ENCODE measurements at regions not wholly inside any gene's neighbourhood (a gene's known extent, or its start where the extent isn't known, plus 50 kb on each side); places are given as distances from the start of the nearest gene placed in this dataset.

- Histone ChIP-seq H3K4me3 (ENCODE audit: low read depth, low read length) (no peak overlapping the region), H3K36me3 (ENCODE audit: control insufficient read depth, insufficient read depth, low read length) (no peaks in the 10 kb centered on the region), H3K27me3 (ENCODE audit: control insufficient read depth, insufficient read depth, low read length) (no peaks in the 10 kb centered on the region; the same call in 1 of the 2 replicates)
- ChIA-PET POLR2A (no interaction called here), CTCF (no interaction called here)
- no peak for TF ChIP-seq CTCF (IDR thresholded peaks at IDR 0.05; ENCODE audit: insufficient read depth, low read depth, low read length)
- no peak for DNase-seq (ENCODE audit: low read depth)
Measured at GRCh38 chrX:20397587-20397986, 130.9 kb upstream of the RPS6KA3 start.

GRCh38 chrX:20394451-20394850 lies 127.7 kb upstream of the RPS6KA3 start:
- H3K4me3 ChIP-seq (ENCODE audit: low read depth, low read length), result no peak overlapping the region

DNA sequence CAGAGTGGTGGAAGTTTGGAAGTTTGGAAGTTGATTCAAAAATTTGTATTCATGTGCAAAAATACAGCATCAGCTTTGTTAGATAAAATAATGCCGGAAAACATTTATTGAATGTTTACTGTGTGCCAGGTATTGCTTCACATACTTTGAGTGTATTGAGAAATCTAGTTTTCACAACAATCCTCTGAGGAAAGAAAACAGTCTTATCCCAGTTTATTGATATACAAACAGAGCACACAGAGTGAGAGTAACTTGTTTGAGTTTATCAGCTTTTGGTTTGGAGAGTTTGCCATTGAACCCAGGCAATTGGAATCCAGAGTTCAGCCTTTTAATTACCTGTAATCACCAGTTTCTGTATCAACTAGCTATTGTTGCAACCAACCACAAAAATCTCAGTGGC lies 127.2 kb upstream of the RPS6KA3 start:
- no peak for DNase-seq (ENCODE audit: low read depth)
- CTCF ChIA-PET, result no interaction called here

More at GRCh38 chrX:20394451-20394850, 127.7 kb upstream of the RPS6KA3 start:
- DNase-seq (ENCODE audit: low read depth), result no peak
- Histone ChIP-seq H3K36me3 (ENCODE audit: control insufficient read depth, insufficient read depth, low read length) (no peaks in the 10 kb centered on the region), H3K27me3 (ENCODE audit: control insufficient read depth, insufficient read depth, low read length) (no peaks in the 10 kb centered on the region; the same call in 1 of the 2 replicates)
- ChIA-PET POLR2A (no interaction called here), CTCF (no interaction called here)
- TF ChIP-seq CTCF (IDR thresholded peaks at IDR 0.05; ENCODE audit: insufficient read depth, low read depth, low read length), result no peak

GRCh38 chrX:20388594-20388993 lies 121.9 kb upstream of the RPS6KA3 start:
- Histone ChIP-seq H3K27me3 (ENCODE audit: control insufficient read depth, insufficient read depth, low read length) (no peaks in the 10 kb centered on the region), H3K4me3 (ENCODE audit: low read depth, low read length) (no peak overlapping the region), H3K36me3 (ENCODE audit: control insufficient read depth, insufficient read depth, low read length) (no peaks in the 10 kb centered on the region)
- ChIA-PET POLR2A (no interaction called here), CTCF (no interaction called here)
- no peak for TF ChIP-seq CTCF (IDR thresholded peaks at IDR 0.05; ENCODE audit: insufficient read depth, low read depth, low read length)
- no peak for DNase-seq (ENCODE audit: low read depth)

More for the DNA sequence above, 127.2 kb upstream of the RPS6KA3 start:
- Histone ChIP-seq H3K36me3 (ENCODE audit: control insufficient read depth, insufficient read depth, low read length) (no peaks in the 10 kb centered on the region), H3K4me3 (ENCODE audit: low read depth, low read length) (no peak overlapping the region), H3K27me3 (ENCODE audit: control insufficient read depth, insufficient read depth, low read length) (no peaks in the 10 kb centered on the region; the same call in 1 of the 2 replicates)
- TF ChIP-seq CTCF (IDR thresholded peaks at IDR 0.05; ENCODE audit: insufficient read depth, low read depth, low read length), result no peak
- POLR2A ChIA-PET, result no interaction called here

DNA sequence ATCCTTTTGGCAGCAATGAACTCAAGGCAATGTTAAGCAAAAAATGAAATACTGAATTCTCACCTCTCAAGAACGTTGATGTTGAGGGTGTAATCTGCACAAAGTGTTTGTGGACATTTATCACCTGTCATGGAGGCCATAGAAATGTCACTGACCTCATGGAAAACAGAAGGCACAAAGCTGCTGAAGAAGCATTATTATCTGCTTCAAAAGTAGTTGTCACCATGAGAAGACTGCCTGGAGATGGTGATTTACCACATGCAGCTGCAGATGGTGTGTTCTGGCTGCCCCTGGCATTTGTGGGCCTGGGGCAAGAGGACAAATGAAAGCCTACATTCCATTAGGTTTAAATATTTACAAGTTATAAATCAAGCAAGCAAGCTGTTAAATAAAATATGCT lies 116.8 kb upstream of the RPS6KA3 start:
- Histone ChIP-seq H3K27me3 (ENCODE audit: control insufficient read depth, insufficient read depth, low read length) (no peaks in the 10 kb centered on the region), H3K4me3 (ENCODE audit: low read depth, low read length) (no peak overlapping the region), H3K36me3 (ENCODE audit: control insufficient read depth, insufficient read depth, low read length) (no peaks in the 10 kb centered on the region)
- TF ChIP-seq CTCF (IDR thresholded peaks at IDR 0.05; ENCODE audit: insufficient read depth, low read depth, low read length), result no peak
- DNase-seq (ENCODE audit: low read depth), result no peak
- POLR2A ChIA-PET, result no interaction called here
- CTCF ChIA-PET, result no interaction called here

All from BJ (cell line).